ENCODE measurements at regions not wholly inside any gene's neighbourhood (a gene's known extent, or its start where the extent isn't known, plus 50 kb on each side); places are given as distances from the start of the nearest gene placed in this dataset.

DNA sequence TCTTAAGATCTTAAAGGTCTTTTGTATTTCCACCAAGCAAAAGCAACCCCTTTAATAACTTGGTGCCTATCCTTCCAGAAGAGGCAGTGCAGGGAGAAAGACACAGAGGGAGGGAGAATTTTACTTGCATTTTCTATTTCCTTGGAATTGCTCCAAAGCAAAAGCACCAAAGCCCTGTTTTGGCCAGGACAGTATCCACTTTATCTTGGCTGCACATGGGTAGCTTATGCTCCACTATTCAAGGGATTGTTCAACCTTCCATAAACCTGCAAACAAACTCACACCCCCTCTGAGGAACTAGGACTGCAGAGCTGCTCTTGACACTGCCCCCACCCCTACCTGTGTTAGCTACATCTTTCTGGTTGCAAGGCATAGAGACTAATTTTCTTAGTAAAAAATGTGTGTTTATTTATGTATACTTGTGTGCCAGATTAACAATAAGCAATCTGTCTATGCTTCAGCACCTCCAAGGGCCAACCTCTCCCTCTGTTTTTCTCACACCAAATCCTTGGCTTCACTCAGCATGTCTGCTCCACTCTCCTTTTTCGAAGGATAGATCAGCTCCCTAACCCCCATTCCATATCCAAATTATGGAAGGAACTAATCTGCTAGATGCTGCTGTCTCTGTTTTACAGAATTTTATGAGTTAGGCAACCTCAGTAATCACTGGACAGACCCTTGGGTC, 68.1 kb upstream of the KLF12 start:
- DNase-seq (ENCODE audit: low read depth in 2 of 2) = no peak

GRCh38 chr13:74201530-74201929, 67.3 kb upstream of the KLF12 start:
- DNase-seq (ENCODE audit: low read depth in 2 of 2) = no peak

- DNase-seq (ENCODE audit: low read depth in 2 of 2) = no peak
Measured at GRCh38 chr13:74200081-74200480, 65.9 kb upstream of the KLF12 start.

- no peak for DNase-seq (ENCODE audit: low read depth in 2 of 2)
Measured at GRCh38 chr13:74197677-74198429, 63.6 kb upstream of the KLF12 start.

DNA sequence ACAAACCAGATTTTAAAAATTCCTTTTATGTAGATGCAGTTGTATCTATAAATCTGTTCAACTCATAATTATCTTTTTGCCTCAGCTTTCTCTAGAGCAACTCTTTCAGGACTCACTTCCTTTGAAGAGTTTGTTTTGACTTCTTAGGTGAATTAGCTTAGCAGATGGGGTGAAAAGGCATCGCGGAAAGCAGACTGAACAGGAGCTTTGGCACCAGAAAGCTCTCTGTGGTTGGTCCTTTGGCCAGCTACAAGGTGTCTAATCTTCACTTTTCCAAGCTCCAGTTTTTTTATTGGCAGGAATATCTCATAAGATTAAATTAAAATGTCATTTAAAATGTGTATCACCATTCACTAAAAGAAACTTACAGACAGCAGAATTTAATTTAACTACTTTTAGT, 60.6 kb upstream of the KLF12 start:
- DNase-seq (ENCODE audit: low read depth in 2 of 2) = no peak

DNA sequence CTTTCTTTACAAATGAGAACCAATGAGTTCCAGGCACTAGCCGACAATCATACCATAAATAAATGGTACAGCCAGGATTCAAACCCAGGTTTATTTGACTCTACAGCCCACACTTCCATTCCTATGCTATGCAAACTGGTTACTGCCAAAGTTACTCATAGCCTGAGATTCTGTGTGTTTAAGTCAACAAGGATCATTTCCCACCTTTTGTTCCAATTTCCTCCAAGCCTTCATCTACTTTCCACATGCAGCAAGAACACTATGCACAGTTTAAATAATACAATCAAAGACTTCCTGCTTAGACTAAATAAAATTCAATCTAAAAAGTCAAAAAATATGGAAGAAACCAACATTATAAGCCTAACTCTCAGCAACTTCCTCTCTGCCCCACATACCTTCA, 59.2 kb upstream of the KLF12 start:
- DNase-seq (ENCODE audit: low read depth in 2 of 2) = no peak

GRCh38 chr13:74191410-74191809, 57.2 kb upstream of the KLF12 start:
- DNase-seq (ENCODE audit: low read depth in 2 of 2) = no peak

- DNase-seq (ENCODE audit: low read depth in 2 of 2) = no peak
Measured at GRCh38 chr13:74190999-74191398, 56.8 kb upstream of the KLF12 start.

DNA sequence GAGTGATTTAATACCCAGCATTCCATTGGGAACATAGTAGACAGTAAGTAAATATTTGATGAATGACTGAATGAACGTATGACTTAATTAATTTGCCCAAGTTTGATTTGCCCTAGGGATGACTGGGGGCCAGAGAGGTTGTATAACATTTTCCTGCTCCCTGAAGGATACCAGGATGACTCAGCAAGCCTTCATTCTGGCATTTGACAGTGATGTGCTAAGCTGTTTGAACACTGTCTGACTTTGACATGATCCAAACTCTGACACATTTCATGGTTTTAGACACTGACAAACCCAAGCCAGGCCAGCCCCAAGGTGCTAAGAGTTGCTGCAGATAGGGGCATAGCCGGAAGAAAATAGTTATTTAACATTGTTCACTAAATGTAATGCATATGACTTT, 53.4 kb upstream of the KLF12 start:
- DNase-seq (ENCODE audit: low read depth in 2 of 2) = no peak

GRCh38 chr13:74184283-74184682, 50.1 kb upstream of the KLF12 start:
- no peak for DNase-seq (ENCODE audit: low read depth in 2 of 2)

Measured in stimulated activated CD4-positive, alpha-beta T cell treated with anti-CD3 and anti-CD28 coated beads, Interleukin-4, amount 100 ng/mL, for 48 hours (primary cell).